SU-DHL-6 (cell line): ENCODE measurements at regions not wholly inside any gene's neighbourhood (a gene's known extent, or its start where the extent isn't known, plus 50 kb on each side); places are given as distances from the start of the nearest gene placed in this dataset.

Experiments used
- EZH2phosphoT487 ChIP-seq: fragments of 200-600 bp; sonication (generic), shearing (Covaris generic); conservative IDR thresholded peaks from 2 replicates; pipeline ENCODE4 v1.6.1; 2018; ENCODE audit warnings: mild to moderate bottlenecking, antibody characterized with exemption, low read length, moderate library complexity, mixed read lengths
- TF ChIP-seq, protein P1 (sequence below): fragments of 200-600 bp; sonication (generic); IDR thresholded peaks from one replicate; pipeline ENCODE4 v1.5.1; 2017; ENCODE audit warnings: antibody characterized with exemption, mild to moderate bottlenecking, low read length, moderate library complexity; ENCODE audit not compliant: insufficient read depth, poor library complexity, severe bottlenecking

DNA sequence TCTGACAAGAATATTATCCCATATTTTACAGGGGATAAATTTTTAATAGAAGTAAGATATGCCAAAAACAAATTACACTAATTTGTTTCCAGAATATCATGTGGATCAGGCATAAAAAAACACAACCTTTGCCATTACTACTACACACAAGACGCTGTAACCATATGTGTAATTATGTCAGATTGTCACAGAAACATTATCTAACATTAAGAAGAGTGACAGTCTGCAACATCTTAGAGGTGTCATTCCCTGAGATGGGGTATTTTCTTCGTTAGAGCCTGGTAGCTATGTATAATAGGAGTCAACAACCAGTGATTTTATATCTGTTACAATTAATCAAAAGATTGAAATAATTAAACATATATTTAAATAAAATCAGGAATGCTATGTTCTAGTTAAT lies 518.9 kb downstream of the RERGL start:
- TF ChIP-seq, protein P1, sequence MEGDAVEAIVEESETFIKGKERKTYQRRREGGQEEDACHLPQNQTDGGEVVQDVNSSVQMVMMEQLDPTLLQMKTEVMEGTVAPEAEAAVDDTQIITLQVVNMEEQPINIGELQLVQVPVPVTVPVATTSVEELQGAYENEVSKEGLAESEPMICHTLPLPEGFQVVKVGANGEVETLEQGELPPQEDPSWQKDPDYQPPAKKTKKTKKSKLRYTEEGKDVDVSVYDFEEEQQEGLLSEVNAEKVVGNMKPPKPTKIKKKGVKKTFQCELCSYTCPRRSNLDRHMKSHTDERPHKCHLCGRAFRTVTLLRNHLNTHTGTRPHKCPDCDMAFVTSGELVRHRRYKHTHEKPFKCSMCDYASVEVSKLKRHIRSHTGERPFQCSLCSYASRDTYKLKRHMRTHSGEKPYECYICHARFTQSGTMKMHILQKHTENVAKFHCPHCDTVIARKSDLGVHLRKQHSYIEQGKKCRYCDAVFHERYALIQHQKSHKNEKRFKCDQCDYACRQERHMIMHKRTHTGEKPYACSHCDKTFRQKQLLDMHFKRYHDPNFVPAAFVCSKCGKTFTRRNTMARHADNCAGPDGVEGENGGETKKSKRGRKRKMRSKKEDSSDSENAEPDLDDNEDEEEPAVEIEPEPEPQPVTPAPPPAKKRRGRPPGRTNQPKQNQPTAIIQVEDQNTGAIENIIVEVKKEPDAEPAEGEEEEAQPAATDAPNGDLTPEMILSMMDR, result no peak
- TF ChIP-seq EZH2phosphoT487, result no peak
